GM12878 (cell line): ENCODE measurements at regions not wholly inside any gene's neighbourhood (a gene's known extent, or its start where the extent isn't known, plus 50 kb on each side); places are given as distances from the start of the nearest gene placed in this dataset.

Experiments used
- ATAC-seq: fragments of 200-7000 bp; cut with Tn5 transposase; 3 replicates; pipeline ENCODE4 v1.9.1; 2020; ENCODE audit warnings: mild to moderate bottlenecking, moderate library complexity
- BruUV-seq: library from RNA; stranded (reverse); fragments of 400-500 nt; replicated peaks from 2 replicates; lab custom pipeline; 2021; lab: Mats Ljungman, UMichigan
- CTCF ChIA-PET: fragments of 300-600 bp; sonication (Branson Sonifier 250); formaldehyde crosslinking; extraction: SDS; loops from one replicate; lab custom pipeline; 2021; ENCODE audit warnings: inconsistent platforms; lab: Yijun Ruan, JAX
- POLR2A ChIA-PET: fragments of 350-600 bp; formaldehyde crosslinking; extraction: SDS; loops from one replicate; lab custom pipeline; 2021; ENCODE audit warnings: inconsistent platforms; lab: Charles Lee
- RAD21 ChIA-PET: fragments of 300-600 bp; sonication (Branson Sonifier 250); formaldehyde crosslinking; loops from one replicate; lab custom pipeline; 2023; ENCODE audit warnings: antibody characterized with exemption; ENCODE audit not compliant: unreplicated experiment; lab: Charles Lee
- SMC1A ChIA-PET: fragments of 300-600 bp; sonication (Branson Sonifier 250); formaldehyde crosslinking; loops from one replicate; lab custom pipeline; 2023; ENCODE audit not compliant: unreplicated experiment, uncharacterized antibody; lab: Charles Lee
- DNase-seq: peaks from one replicate; pipeline ENCODE4 v3.0.0-alpha.2; 2011; ENCODE audit warnings: low read depth, low spot score
- FAIRE-seq: peaks from 3 replicates; lab custom pipeline; 2011; peaks lifted over from hg19 to GRCh38; lab: Jason Lieb, UNC
- H2AFZ ChIP-seq: 2 replicates; pipeline ENCODE4 v1.6.0; 2011; ENCODE audit warnings: low read depth, low read length, control low read depth; ENCODE audit not compliant: control insufficient read depth
- H3K27ac ChIP-seq: 2 replicates; pipeline ENCODE4 v1.5.1; 2011; ENCODE audit warnings: control low read depth; ENCODE audit not compliant: control insufficient read depth, insufficient read depth
- H3K27me3 ChIP-seq, 2 experiments: replicated peaks in 1 of 2; 2 replicates each; pipeline versions ENCODE4 v1.6.0 to v1.6.1; 2011; ENCODE audit warnings: low read length in 1 of 2; ENCODE audit not compliant: control insufficient read depth in 2 of 2, insufficient read depth in 2 of 2
- H3K36me3 ChIP-seq, 2 experiments: 2 replicates each; pipeline ENCODE4 v1.5.1; 2011; ENCODE audit warnings: low read length in 1 of 2; ENCODE audit not compliant: control insufficient read depth in 2 of 2, insufficient read depth in 2 of 2
- H3K4me1 ChIP-seq: 2 replicates; pipeline ENCODE4 v1.6.1; 2011; ENCODE audit warnings: mild to moderate bottlenecking, low read length, moderate library complexity, mixed read lengths; ENCODE audit not compliant: control insufficient read depth, insufficient read depth
- H3K4me2 ChIP-seq: 2 replicates; pipeline ENCODE4 v1.6.0; 2011; ENCODE audit warnings: control low read depth; ENCODE audit not compliant: control insufficient read depth, insufficient read depth
- H3K4me3 ChIP-seq: fragments of 200-600 bp; sonication (generic); 2 replicates; pipeline ENCODE4 v1.5.1; 2016
- H3K79me2 ChIP-seq: 2 replicates; pipeline ENCODE4 v1.6.0; 2011; ENCODE audit warnings: low read length; ENCODE audit not compliant: control insufficient read depth, insufficient read depth
- H3K9ac ChIP-seq: 2 replicates; pipeline ENCODE4 v1.8.0; 2011; ENCODE audit warnings: low read length, control low read depth, mixed read lengths; ENCODE audit not compliant: control insufficient read depth, insufficient read depth
- H3K9me3 ChIP-seq: replicated peaks from 3 replicates; pipeline ENCODE4 v1.5.1; 2011; ENCODE audit warnings: mild to moderate bottlenecking, low read length; ENCODE audit not compliant: control insufficient read depth, insufficient read depth
- H4K20me1 ChIP-seq: 2 replicates; pipeline ENCODE4 v1.6.0; 2011; ENCODE audit not compliant: control insufficient read depth, insufficient read depth
- MEF2A ChIP-seq: IDR thresholded peaks from 2 replicates; pipeline ENCODE4 v1.6.1; 2011; ENCODE audit warnings: low read depth, mild to moderate bottlenecking, low read length, moderate library complexity; ENCODE audit not compliant: insufficient read depth
- MTA2 ChIP-seq: fragments of 450-650 bp; IDR thresholded peaks from 2 replicates; pipeline ENCODE4 v1.6.1; 2016; ENCODE audit warnings: low read depth, mild to moderate bottlenecking, moderate library complexity
- MYB ChIP-seq: fragments of 150-350 bp; IDR thresholded peaks from 2 replicates; pipeline ENCODE4 v1.6.1; 2014; ENCODE audit warnings: mild to moderate bottlenecking, low read depth, low read length, borderline replicate concordance
- PAX8 ChIP-seq: fragments of 450-650 bp; IDR thresholded peaks from 2 replicates; pipeline ENCODE4 v1.6.1; 2017; ENCODE audit warnings: mild to moderate bottlenecking, moderate library complexity
- SP1 ChIP-seq: IDR thresholded peaks from one replicate; pipeline ENCODE4 v1.6.1; 2011; ENCODE audit warnings: low read depth, low read length
- SUZ12 ChIP-seq: fragments of 200-600 bp; sonication (generic); IDR thresholded peaks from one replicate; pipeline ENCODE4 v1.6.1; 2018; ENCODE audit warnings: antibody characterized with exemption, mild to moderate bottlenecking; ENCODE audit not compliant: unreplicated experiment
- in situ Hi-C: fragments of 300-500 bp; cut with MboI; formaldehyde crosslinking; loops from 9 replicates; pipeline ENCODE4 v1.14.3; 2018; ENCODE audit warnings: mixed read lengths
- intact Hi-C: fragments of 100-400 bp; cut with micrococcal nuclease; formaldehyde crosslinking; loops from one replicate; pipeline ENCODE4 v1.14.2; 2022; ENCODE audit not compliant: unreplicated experiment

DNA sequence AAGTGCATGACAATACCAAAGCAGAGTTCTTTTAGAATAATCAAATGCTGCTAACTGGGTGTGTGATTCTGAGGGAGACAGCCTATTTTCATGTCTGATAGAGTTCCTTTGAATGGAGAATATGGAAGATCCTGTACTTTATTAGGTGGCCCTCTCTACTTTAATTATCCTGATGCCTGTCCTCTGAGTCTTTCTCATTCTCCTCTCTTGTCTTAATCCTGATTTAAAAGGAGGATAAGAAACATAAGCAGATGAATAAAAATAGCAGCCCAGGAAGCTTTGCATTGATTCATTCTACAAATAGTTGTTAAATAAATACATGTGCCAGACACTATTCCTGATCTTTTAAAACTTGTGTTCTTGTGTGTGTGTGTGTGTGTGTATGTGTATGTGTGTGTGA is 387.3 kb downstream of the SPRY1 start:
- H3K4me3 ChIP-seq, result no peak overlapping the region
- no TSS peak for BruUV-seq
- DNase-seq (no peak), FAIRE-seq (no peak)
- no peak overlapping the region for H3K27ac ChIP-seq
- no peaks in the 10 kb centered on the region for H4K20me1 ChIP-seq
- H3K9ac ChIP-seq, result no peak overlapping the region
- in situ Hi-C loops (no loop called here), intact Hi-C loops (no loop called here)
- H3K36me3 ChIP-seq, result no peaks in the 10 kb centered on the region
- H3K4me2 ChIP-seq, result no peak overlapping the region
- CTCF ChIA-PET, result interaction anchor here (1.0 kb wide), 1 partner anchor 481 kb away, joined by 4 read pairs; no protein-coding TSS in a partner anchor
- H3K4me1 ChIP-seq, result no peaks in the 10 kb centered on the region
- no peaks in the 10 kb centered on the region for H3K9me3 ChIP-seq
- SMC1A ChIA-PET, result no interaction called here
- H3K79me2 ChIP-seq, result no peaks in the 10 kb centered on the region
- POLR2A ChIA-PET, result no interaction called here
- no peaks in the 10 kb centered on the region for H3K27me3 ChIP-seq
- TF ChIP-seq SUZ12 (no peak), PAX8 (no peak), MTA2 (no peak)
- TF ChIP-seq, all 136 proteins: peak for 0
- ATAC-seq, result no peak
- RAD21 ChIA-PET, result no interaction called here
- no peak overlapping the region for H2AFZ ChIP-seq

GRCh38 chr4:123784626-123785025 is 388.0 kb downstream of the SPRY1 start:
- Histone ChIP-seq H2AFZ (no peak overlapping the region), H3K27me3 (no peaks in the 10 kb centered on the region), H3K79me2 (no peaks in the 10 kb centered on the region), H3K9me3 (no peaks in the 10 kb centered on the region), H3K27ac (no peak overlapping the region), H3K9ac (no peak overlapping the region), H3K4me2 (no peak overlapping the region), H3K36me3 (no peaks in the 10 kb centered on the region), H3K4me3 (no peak overlapping the region), H3K4me1 (no peaks in the 10 kb centered on the region), H4K20me1 (no peaks in the 10 kb centered on the region)
- RAD21 ChIA-PET, result no interaction called here
- DNase-seq, result no peak
- TF ChIP-seq MYB, result no peak
- no peak for TF ChIP-seq MEF2A
- no peak for TF ChIP-seq SP1
- POLR2A ChIA-PET, result no interaction called here
- CTCF ChIA-PET, result interaction anchor here (0.9 to 1.0 kb wide), 2 partner anchors 11 to 480 kb away, joined by 4 read pairs; no protein-coding TSS in a partner anchor
- no peak for ATAC-seq
- BruUV-seq, result no TSS peak
- in situ Hi-C loops (no loop called here), intact Hi-C loops (no loop called here)
- no peak for FAIRE-seq
- SMC1A ChIA-PET, result no interaction called here
